ENCODE measurements at regions not wholly inside any gene's neighbourhood (a gene's known extent, or its start where the extent isn't known, plus 50 kb on each side); places are given as distances from the start of the nearest gene placed in this dataset.

- no peak overlapping the region for H3K9ac ChIP-seq
- TF ChIP-seq CTCF (IDR thresholded peaks at IDR 0.05): no peak
- H3K27ac ChIP-seq: no peak overlapping the region
- no peak overlapping the region for H3K4me2 ChIP-seq (ENCODE audit: low read length)
- H3K27me3 ChIP-seq (ENCODE audit: control insufficient read depth, insufficient read depth, low read length): no peaks in the 10 kb centered on the region
- H3K36me3 ChIP-seq (ENCODE audit: control insufficient read depth, insufficient read depth, low read length): no peaks in the 10 kb centered on the region
- H3K4me3 ChIP-seq (ENCODE audit: low read depth, low read length): no peak overlapping the region
- no peaks in the 10 kb centered on the region for H3K79me2 ChIP-seq
- H2AFZ ChIP-seq: no peak overlapping the region
- H3K4me1 ChIP-seq: no peaks in the 10 kb centered on the region
- H3K9me3 ChIP-seq (ENCODE audit: control insufficient read depth, low read length): no peaks in the 10 kb centered on the region
Observed at GRCh38 chr6:170225852-170226417, 64.9 kb downstream of the DLL1 start.

- Histone ChIP-seq H3K79me2 (no peaks in the 10 kb centered on the region), H3K36me3 (ENCODE audit: control insufficient read depth, insufficient read depth, low read length) (no peaks in the 10 kb centered on the region), H3K9ac (no peak overlapping the region), H3K27me3 (ENCODE audit: control insufficient read depth, insufficient read depth, low read length) (no peaks in the 10 kb centered on the region), H3K9me3 (ENCODE audit: control insufficient read depth, low read length) (no peaks in the 10 kb centered on the region), H2AFZ (no peak overlapping the region), H3K27ac (no peak overlapping the region), H3K4me1 (no peaks in the 10 kb centered on the region), H3K4me2 (ENCODE audit: low read length) (no peak overlapping the region), H3K4me3 (ENCODE audit: low read depth, low read length) (no peak overlapping the region)
- TF ChIP-seq CTCF (IDR thresholded peaks at IDR 0.05): no peak
Observed at GRCh38 chr6:170224694-170225660, 65.9 kb downstream of the DLL1 start.

- no peak for TF ChIP-seq CTCF (IDR thresholded peaks at IDR 0.05)
- Histone ChIP-seq H3K79me2 (no peaks in the 10 kb centered on the region), H3K27me3 (ENCODE audit: control insufficient read depth, insufficient read depth, low read length) (no peaks in the 10 kb centered on the region), H3K36me3 (ENCODE audit: control insufficient read depth, insufficient read depth, low read length) (no peaks in the 10 kb centered on the region), H2AFZ (no peak overlapping the region), H3K4me1 (no peaks in the 10 kb centered on the region), H3K27ac (no peak overlapping the region), H3K4me2 (ENCODE audit: low read length) (no peak overlapping the region), H3K4me3 (ENCODE audit: low read depth, low read length) (no peak overlapping the region), H3K9ac (no peak overlapping the region), H3K9me3 (ENCODE audit: control insufficient read depth, low read length) (no peaks in the 10 kb centered on the region)
Observed at GRCh38 chr6:170223718-170224693, 66.9 kb downstream of the DLL1 start.

GRCh38 chr6:170222498-170223471 lies 68.1 kb downstream of the DLL1 start:
- Histone ChIP-seq H3K79me2 (no peaks in the 10 kb centered on the region), H3K27me3 (ENCODE audit: control insufficient read depth, insufficient read depth, low read length) (no peaks in the 10 kb centered on the region), H3K9me3 (ENCODE audit: control insufficient read depth, low read length) (no peaks in the 10 kb centered on the region), H2AFZ (no peak overlapping the region), H3K4me3 (ENCODE audit: low read depth, low read length) (no peak overlapping the region), H3K4me1 (no peaks in the 10 kb centered on the region), H3K36me3 (ENCODE audit: control insufficient read depth, insufficient read depth, low read length) (no peaks in the 10 kb centered on the region), H3K27ac (no peak overlapping the region), H3K9ac (no peak overlapping the region), H3K4me2 (ENCODE audit: low read length) (no peak overlapping the region)
- no peak for TF ChIP-seq CTCF (IDR thresholded peaks at IDR 0.05)
